ENCODE measurements at regions not wholly inside any gene's neighbourhood (a gene's known extent, or its start where the extent isn't known, plus 50 kb on each side); places are given as distances from the start of the nearest gene placed in this dataset.

- Histone ChIP-seq H3K4me1 (ENCODE audit: control insufficient read depth in 2 of 2, insufficient read depth in 2 of 2, low read length in 1 of 2) (no peaks in the 10 kb centered on the region), H3K4me3 (ENCODE audit: low read depth in 1 of 2, low read length in 2 of 2) (no peak overlapping the region), H3K9me3 (ENCODE audit: control insufficient read depth in 2 of 2, insufficient read depth in 1 of 2, low read depth in 1 of 2, low read length in 1 of 2) (peaks cover 2% of the 10 kb centered on the region in 2 donors), H3K27ac (ENCODE audit: low read depth in 2 of 2, low read length in 1 of 2) (no peak overlapping the region), H3K27me3 (ENCODE audit: control insufficient read depth in 1 of 2, insufficient read depth in 2 of 2, low read length in 2 of 2) (no peaks in the 10 kb centered on the region), H3K36me3 (ENCODE audit: control insufficient read depth in 2 of 2, insufficient read depth in 2 of 2, low read length in 1 of 2) (no peaks in the 10 kb centered on the region)
- WGBS, 2 donors, result 80 to 81% methylated on average over 7 of the region's 7 CpGs
These were observed 133.4 kb upstream of the DTNBP1 start for GRCh38 chr6:15796130-15796771.

- no peaks in the 10 kb centered on the region for H3K4me1 ChIP-seq (ENCODE audit: control insufficient read depth in 2 of 2, insufficient read depth in 2 of 2, low read length in 1 of 2)
- H3K4me3 ChIP-seq (ENCODE audit: low read depth in 1 of 2, low read length in 2 of 2), result no peak overlapping the region
- no peaks in the 10 kb centered on the region for H3K27me3 ChIP-seq (ENCODE audit: control insufficient read depth in 1 of 2, insufficient read depth in 2 of 2, low read length in 2 of 2)
- no peak overlapping the region for H3K27ac ChIP-seq (ENCODE audit: low read depth in 2 of 2, low read length in 1 of 2)
- H3K9me3 ChIP-seq (ENCODE audit: control insufficient read depth in 2 of 2, insufficient read depth in 1 of 2, low read depth in 1 of 2, low read length in 1 of 2), result peaks cover 0 to 2% of the 10 kb centered on the region in 2 donors
- H3K36me3 ChIP-seq (ENCODE audit: control insufficient read depth in 2 of 2, insufficient read depth in 2 of 2, low read length in 1 of 2), result no peaks in the 10 kb centered on the region
These were observed 131.0 kb upstream of the DTNBP1 start for GRCh38 chr6:15793826-15794225.

GRCh38 chr6:15793288-15793687, 130.5 kb upstream of the DTNBP1 start:
- Histone ChIP-seq H3K4me1 (ENCODE audit: control insufficient read depth in 2 of 2, insufficient read depth in 2 of 2, low read length in 1 of 2) (no peaks in the 10 kb centered on the region), H3K4me3 (ENCODE audit: low read depth in 1 of 2, low read length in 2 of 2) (no peak overlapping the region), H3K27me3 (ENCODE audit: control insufficient read depth in 1 of 2, insufficient read depth in 2 of 2, low read length in 2 of 2) (no peaks in the 10 kb centered on the region), H3K9me3 (ENCODE audit: control insufficient read depth in 2 of 2, insufficient read depth in 1 of 2, low read depth in 1 of 2, low read length in 1 of 2) (peaks cover 0 to under 1% of the 10 kb centered on the region in 2 donors), H3K36me3 (ENCODE audit: control insufficient read depth in 2 of 2, insufficient read depth in 2 of 2, low read length in 1 of 2) (no peaks in the 10 kb centered on the region), H3K27ac (ENCODE audit: low read depth in 2 of 2, low read length in 1 of 2) (no peak overlapping the region)
- WGBS, 2 donors, result 52 to 63% methylated on average over 4 of the region's 4 CpGs

- H3K27ac ChIP-seq (ENCODE audit: low read depth in 2 of 2, low read length in 1 of 2), result no peak overlapping the region
- no peaks in the 10 kb centered on the region for H3K36me3 ChIP-seq (ENCODE audit: control insufficient read depth in 2 of 2, insufficient read depth in 2 of 2, low read length in 1 of 2)
- H3K27me3 ChIP-seq (ENCODE audit: control insufficient read depth in 1 of 2, insufficient read depth in 2 of 2, low read length in 2 of 2), result no peaks in the 10 kb centered on the region
These were observed 130.0 kb upstream of the DTNBP1 start for GRCh38 chr6:15792842-15793241.

DNA sequence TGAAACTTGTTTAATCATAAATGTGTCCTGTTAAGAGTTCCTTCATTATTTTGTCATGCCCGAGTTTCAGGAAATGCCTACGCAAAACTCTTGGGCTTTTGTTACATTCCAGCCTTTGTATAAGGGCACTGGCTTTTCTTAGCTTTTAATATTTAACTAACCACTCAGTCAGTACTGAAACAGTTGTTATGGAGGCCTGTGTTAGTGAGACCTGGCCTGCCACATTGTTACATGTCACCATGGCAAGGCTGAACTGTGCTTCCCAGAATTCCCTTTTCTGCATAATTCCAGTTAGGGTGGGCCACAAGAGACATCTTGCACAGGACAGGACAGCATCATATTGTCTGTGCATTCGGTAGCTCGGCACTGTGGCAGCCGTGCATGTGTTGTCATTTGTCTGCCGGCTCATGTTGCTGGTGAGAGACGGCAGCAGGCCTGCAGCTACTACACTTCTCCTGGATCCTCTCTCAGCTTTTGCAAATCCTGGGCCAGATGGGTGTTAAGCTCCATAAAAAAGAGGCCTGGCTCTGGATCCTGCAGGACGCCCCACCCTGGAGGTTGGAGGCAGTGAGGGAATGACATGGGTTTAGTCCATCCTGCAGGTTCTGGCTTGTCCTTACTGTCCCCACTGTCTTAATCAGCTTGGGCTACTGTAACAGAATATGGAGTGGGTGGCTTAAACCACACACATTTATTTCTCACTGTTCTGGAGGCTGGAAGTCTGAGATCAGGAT, 128.8 kb upstream of the DTNBP1 start:
- no peak overlapping the region for H3K4me3 ChIP-seq (ENCODE audit: low read depth in 1 of 2, low read length in 2 of 2)
- H3K9me3 ChIP-seq (ENCODE audit: control insufficient read depth in 2 of 2, insufficient read depth in 1 of 2, low read depth in 1 of 2, low read length in 1 of 2), result no peaks in the 10 kb centered on the region
- no peaks in the 10 kb centered on the region for H3K36me3 ChIP-seq (ENCODE audit: control insufficient read depth in 2 of 2, insufficient read depth in 2 of 2, low read length in 1 of 2)
- H3K27ac ChIP-seq (ENCODE audit: low read depth in 2 of 2, low read length in 1 of 2), result no peak overlapping the region
- no peaks in the 10 kb centered on the region for H3K4me1 ChIP-seq (ENCODE audit: control insufficient read depth in 2 of 2, insufficient read depth in 2 of 2, low read length in 1 of 2)
- WGBS, 2 donors, result 64 to 66% methylated on average over 8 of the region's 8 CpGs
- H3K27me3 ChIP-seq (ENCODE audit: control insufficient read depth in 1 of 2, insufficient read depth in 2 of 2, low read length in 2 of 2), result no peaks in the 10 kb centered on the region

More at GRCh38 chr6:15792842-15793241, 130.0 kb upstream of the DTNBP1 start:
- Histone ChIP-seq H3K4me3 (ENCODE audit: low read depth in 1 of 2, low read length in 2 of 2) (no peak overlapping the region), H3K9me3 (ENCODE audit: control insufficient read depth in 2 of 2, insufficient read depth in 1 of 2, low read depth in 1 of 2, low read length in 1 of 2) (no peaks in the 10 kb centered on the region), H3K4me1 (ENCODE audit: control insufficient read depth in 2 of 2, insufficient read depth in 2 of 2, low read length in 1 of 2) (no peaks in the 10 kb centered on the region)

- Histone ChIP-seq H3K4me1 (ENCODE audit: control insufficient read depth in 2 of 2, insufficient read depth in 2 of 2, low read length in 1 of 2) (no peaks in the 10 kb centered on the region), H3K9me3 (ENCODE audit: control insufficient read depth in 2 of 2, insufficient read depth in 1 of 2, low read depth in 1 of 2, low read length in 1 of 2) (no peaks in the 10 kb centered on the region), H3K27ac (ENCODE audit: low read depth in 2 of 2, low read length in 1 of 2) (no peak overlapping the region), H3K36me3 (ENCODE audit: control insufficient read depth in 2 of 2, insufficient read depth in 2 of 2, low read length in 1 of 2) (no peaks in the 10 kb centered on the region), H3K4me3 (ENCODE audit: low read depth in 1 of 2, low read length in 2 of 2) (no peak overlapping the region), H3K27me3 (ENCODE audit: control insufficient read depth in 1 of 2, insufficient read depth in 2 of 2, low read length in 2 of 2) (no peaks in the 10 kb centered on the region)
- 85 to 88% methylated on average over 1 of the region's 1 CpG for WGBS, 2 donors
These were observed 127.3 kb upstream of the DTNBP1 start for GRCh38 chr6:15790116-15790515.

DNA sequence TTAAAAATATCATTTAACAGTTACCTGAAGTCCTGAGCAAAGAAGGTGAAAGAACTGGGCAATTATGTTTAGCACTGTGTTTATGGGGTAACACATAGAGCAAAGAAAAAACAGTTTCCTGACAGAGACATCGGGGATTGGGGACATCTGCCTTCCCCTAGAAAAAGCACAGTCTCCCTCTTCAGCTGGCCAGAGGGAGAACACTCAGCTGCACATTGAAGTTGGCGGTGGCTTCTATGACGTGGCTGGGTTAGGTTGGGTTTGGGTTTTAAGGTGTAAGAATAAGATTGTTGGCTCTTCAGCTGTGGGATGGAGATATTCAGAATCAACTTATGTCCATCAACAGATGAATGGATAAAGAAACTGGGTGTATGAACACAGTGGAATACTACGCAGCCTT, 124.0 kb upstream of the DTNBP1 start:
- H3K36me3 ChIP-seq (ENCODE audit: control insufficient read depth in 2 of 2, insufficient read depth in 2 of 2, low read length in 1 of 2), result no peaks in the 10 kb centered on the region
- no peak overlapping the region for H3K27ac ChIP-seq (ENCODE audit: low read depth in 2 of 2, low read length in 1 of 2)
- H3K27me3 ChIP-seq (ENCODE audit: control insufficient read depth in 1 of 2, insufficient read depth in 2 of 2, low read length in 2 of 2), result no peaks in the 10 kb centered on the region
- no peak overlapping the region for H3K4me3 ChIP-seq (ENCODE audit: low read depth in 1 of 2, low read length in 2 of 2)
- WGBS, 2 donors, result 94 to 99% methylated on average over 4 of the region's 4 CpGs
- H3K4me1 ChIP-seq (ENCODE audit: control insufficient read depth in 2 of 2, insufficient read depth in 2 of 2, low read length in 1 of 2), result no peaks in the 10 kb centered on the region
- no peaks in the 10 kb centered on the region for H3K9me3 ChIP-seq (ENCODE audit: control insufficient read depth in 2 of 2, insufficient read depth in 1 of 2, low read depth in 1 of 2, low read length in 1 of 2)

GRCh38 chr6:15783484-15783883, 120.7 kb upstream of the DTNBP1 start:
- no peak overlapping the region for H3K27ac ChIP-seq (ENCODE audit: low read depth in 2 of 2, low read length in 1 of 2)
- no peaks in the 10 kb centered on the region for H3K27me3 ChIP-seq (ENCODE audit: control insufficient read depth in 1 of 2, insufficient read depth in 2 of 2, low read length in 2 of 2)
- no peaks in the 10 kb centered on the region for H3K36me3 ChIP-seq (ENCODE audit: control insufficient read depth in 2 of 2, insufficient read depth in 2 of 2, low read length in 1 of 2)
- 69 to 83% methylated on average over 3 of the region's 3 CpGs for WGBS, 2 donors
- no peak overlapping the region for H3K4me3 ChIP-seq (ENCODE audit: low read depth in 1 of 2, low read length in 2 of 2)
- H3K4me1 ChIP-seq (ENCODE audit: control insufficient read depth in 2 of 2, insufficient read depth in 2 of 2, low read length in 1 of 2), result no peaks in the 10 kb centered on the region
- H3K9me3 ChIP-seq (ENCODE audit: control insufficient read depth in 2 of 2, insufficient read depth in 1 of 2, low read depth in 1 of 2, low read length in 1 of 2), result no peaks in the 10 kb centered on the region

GRCh38 chr6:15781890-15782289, 119.1 kb upstream of the DTNBP1 start:
- no peaks in the 10 kb centered on the region for H3K4me1 ChIP-seq (ENCODE audit: control insufficient read depth in 2 of 2, insufficient read depth in 2 of 2, low read length in 1 of 2)
- 51 to 75% methylated on average over 2 of the region's 2 CpGs for WGBS, 2 donors
- no peaks in the 10 kb centered on the region for H3K36me3 ChIP-seq (ENCODE audit: control insufficient read depth in 2 of 2, insufficient read depth in 2 of 2, low read length in 1 of 2)
- H3K9me3 ChIP-seq (ENCODE audit: control insufficient read depth in 2 of 2, insufficient read depth in 1 of 2, low read depth in 1 of 2, low read length in 1 of 2), result no peaks in the 10 kb centered on the region
- no peaks in the 10 kb centered on the region for H3K27me3 ChIP-seq (ENCODE audit: control insufficient read depth in 1 of 2, insufficient read depth in 2 of 2, low read length in 2 of 2)
- no peak overlapping the region for H3K27ac ChIP-seq (ENCODE audit: low read depth in 2 of 2, low read length in 1 of 2)
- no peak overlapping the region for H3K4me3 ChIP-seq (ENCODE audit: low read depth in 1 of 2, low read length in 2 of 2)

DNA sequence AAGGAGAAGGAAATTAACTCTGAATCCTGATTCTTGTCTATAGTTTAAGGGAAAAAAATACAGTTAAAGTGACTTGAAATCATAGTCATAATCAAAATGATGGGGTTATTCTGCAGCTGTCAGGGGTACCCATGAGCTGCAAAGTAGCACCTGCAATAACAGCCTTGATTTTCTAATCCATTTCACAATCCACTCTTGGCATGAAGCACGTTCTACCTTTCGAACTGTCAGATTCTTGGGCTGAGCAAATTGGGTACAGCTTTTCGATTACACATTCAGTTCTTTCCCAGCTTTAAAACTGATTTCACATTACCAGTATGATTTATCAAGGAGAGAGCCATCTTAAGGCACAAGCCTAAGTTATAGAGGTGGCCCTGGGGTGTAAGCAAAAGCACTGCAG, 118.5 kb upstream of the DTNBP1 start:
- no peaks in the 10 kb centered on the region for H3K9me3 ChIP-seq (ENCODE audit: control insufficient read depth in 2 of 2, insufficient read depth in 1 of 2, low read depth in 1 of 2, low read length in 1 of 2)
- H3K27ac ChIP-seq (ENCODE audit: low read depth in 2 of 2, low read length in 1 of 2), result no peak overlapping the region
- H3K4me1 ChIP-seq (ENCODE audit: control insufficient read depth in 2 of 2, insufficient read depth in 2 of 2, low read length in 1 of 2), result no peaks in the 10 kb centered on the region
- H3K4me3 ChIP-seq (ENCODE audit: low read depth in 1 of 2, low read length in 2 of 2), result no peak overlapping the region
- 52 to 53% methylated on average over 3 of the region's 3 CpGs for WGBS, 2 donors
- no peaks in the 10 kb centered on the region for H3K27me3 ChIP-seq (ENCODE audit: control insufficient read depth in 1 of 2, insufficient read depth in 2 of 2, low read length in 2 of 2)
- no peaks in the 10 kb centered on the region for H3K36me3 ChIP-seq (ENCODE audit: control insufficient read depth in 2 of 2, insufficient read depth in 2 of 2, low read length in 1 of 2)
